Astrocyte (in vitro differentiated cells and primary cell): ENCODE measurements at regions not wholly inside any gene's neighbourhood (a gene's known extent, or its start where the extent isn't known, plus 50 kb on each side); places are given as distances from the start of the nearest gene placed in this dataset.

Source experiments
- EZH2 ChIP-seq: IDR thresholded peaks from 2 replicates; pipeline ENCODE4 v1.6.1; 2012; ENCODE audit warnings: mild to moderate bottlenecking, low read length, inconsistent platforms; ENCODE audit not compliant: insufficient read depth
- TF ChIP-seq, protein P1 (sequence below): IDR thresholded peaks from 2 replicates; pipeline ENCODE4 v1.5.1; 2011; ENCODE audit warnings: low read depth, mild to moderate bottlenecking, inconsistent platforms, low read length, moderate library complexity; ENCODE audit not compliant: insufficient read depth

DNA sequence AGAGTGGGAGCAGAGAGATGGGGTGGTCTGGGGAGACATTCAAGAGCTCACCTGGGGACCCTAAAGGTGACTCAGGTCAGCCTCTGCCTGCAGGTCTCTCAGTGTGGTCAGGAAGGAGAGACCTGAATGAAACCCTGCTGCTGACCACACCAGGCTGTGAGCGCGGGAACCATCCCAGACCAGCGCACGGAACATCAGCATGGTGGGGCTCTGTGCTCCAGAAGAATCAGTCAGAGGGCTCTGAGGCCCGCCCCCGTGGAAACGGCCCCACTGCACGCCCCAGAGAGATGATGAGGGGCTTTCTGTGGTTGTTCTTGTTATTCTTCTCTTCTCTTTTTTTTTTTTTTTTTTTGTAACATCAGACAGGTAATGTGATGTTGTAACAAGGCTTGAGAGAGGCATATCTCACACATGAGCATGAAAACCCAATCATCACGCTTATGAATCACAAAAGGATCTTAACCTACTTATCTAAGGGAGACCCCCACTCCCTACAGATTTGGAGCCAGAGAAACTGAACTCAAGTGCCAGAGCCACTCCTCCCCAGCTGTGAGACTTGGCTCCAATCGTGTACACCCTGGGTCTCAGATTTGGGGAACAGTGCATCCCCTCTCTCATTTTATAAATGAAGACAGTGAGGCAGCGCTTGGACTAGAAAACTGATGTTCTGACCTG is 302.2 kb downstream of the EIPR1 start:
- TF ChIP-seq, protein P1, sequence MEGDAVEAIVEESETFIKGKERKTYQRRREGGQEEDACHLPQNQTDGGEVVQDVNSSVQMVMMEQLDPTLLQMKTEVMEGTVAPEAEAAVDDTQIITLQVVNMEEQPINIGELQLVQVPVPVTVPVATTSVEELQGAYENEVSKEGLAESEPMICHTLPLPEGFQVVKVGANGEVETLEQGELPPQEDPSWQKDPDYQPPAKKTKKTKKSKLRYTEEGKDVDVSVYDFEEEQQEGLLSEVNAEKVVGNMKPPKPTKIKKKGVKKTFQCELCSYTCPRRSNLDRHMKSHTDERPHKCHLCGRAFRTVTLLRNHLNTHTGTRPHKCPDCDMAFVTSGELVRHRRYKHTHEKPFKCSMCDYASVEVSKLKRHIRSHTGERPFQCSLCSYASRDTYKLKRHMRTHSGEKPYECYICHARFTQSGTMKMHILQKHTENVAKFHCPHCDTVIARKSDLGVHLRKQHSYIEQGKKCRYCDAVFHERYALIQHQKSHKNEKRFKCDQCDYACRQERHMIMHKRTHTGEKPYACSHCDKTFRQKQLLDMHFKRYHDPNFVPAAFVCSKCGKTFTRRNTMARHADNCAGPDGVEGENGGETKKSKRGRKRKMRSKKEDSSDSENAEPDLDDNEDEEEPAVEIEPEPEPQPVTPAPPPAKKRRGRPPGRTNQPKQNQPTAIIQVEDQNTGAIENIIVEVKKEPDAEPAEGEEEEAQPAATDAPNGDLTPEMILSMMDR: no peak
- no peak for TF ChIP-seq EZH2
